ENCODE measurements at regions not wholly inside any gene's neighbourhood (a gene's known extent, or its start where the extent isn't known, plus 50 kb on each side); places are given as distances from the start of the nearest gene placed in this dataset.
"Not testable (repeated sequence)": the region's sequence is repeated elsewhere in the genome, so short reads cannot be mapped to it uniquely, and the experiment has no call there.

DNA sequence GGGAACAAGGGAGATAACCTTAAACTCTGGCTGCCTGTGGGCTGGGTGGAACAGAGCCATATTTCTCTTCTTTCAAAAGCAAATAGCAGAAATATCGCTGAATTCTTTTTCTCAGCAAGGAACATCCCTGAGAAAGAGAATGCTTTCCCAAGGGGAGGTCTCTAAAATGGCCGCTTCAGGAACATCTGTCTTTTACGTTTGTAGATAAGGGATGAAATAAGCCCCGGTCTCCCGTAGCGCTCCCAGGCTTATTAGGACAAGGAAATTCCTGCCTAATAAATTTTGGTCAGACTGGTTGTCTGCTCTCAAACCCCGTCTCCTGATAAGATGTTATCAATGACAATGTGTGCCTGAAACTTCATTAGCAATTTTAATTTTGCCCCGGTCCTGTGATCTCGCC lies 340.6 kb upstream of the IGFBP3 start:
- DNase-seq, result not testable (repeated sequence)

- no peak for DNase-seq
Measured at GRCh38 chr7:46259947-46260346, 338.9 kb upstream of the IGFBP3 start.

DNA sequence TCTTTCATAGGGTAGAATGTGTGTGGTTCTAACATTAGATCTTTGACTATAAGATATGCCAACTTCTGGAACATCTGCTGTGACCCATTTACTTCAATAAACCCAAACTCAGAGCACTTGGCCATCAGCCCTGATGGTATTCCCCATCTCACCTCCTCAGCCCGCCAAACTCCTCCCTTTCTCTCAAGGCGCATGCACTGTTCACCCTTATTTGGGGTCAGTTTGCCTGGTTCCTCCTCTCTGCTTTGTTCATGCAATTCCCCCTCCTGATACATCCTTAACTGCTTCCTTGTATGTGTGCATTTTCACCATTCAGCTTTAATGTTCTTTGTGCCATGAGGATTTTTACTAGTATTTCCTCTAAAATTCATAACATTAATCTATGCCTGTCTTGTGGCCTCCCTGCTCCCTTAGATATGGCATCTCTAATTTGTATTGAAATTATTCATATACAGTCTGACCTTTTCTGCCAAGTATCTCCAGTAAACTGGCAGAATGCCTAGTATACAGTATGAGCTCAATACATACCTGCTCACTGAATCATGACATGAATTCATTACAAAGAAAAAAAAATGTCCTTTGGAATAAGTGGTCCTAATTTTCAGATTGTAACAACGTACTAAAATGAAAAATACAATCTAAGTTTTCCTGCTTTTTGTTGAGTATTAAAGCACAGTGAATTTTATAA lies 336.8 kb upstream of the IGFBP3 start:
- no peak for DNase-seq

DNA sequence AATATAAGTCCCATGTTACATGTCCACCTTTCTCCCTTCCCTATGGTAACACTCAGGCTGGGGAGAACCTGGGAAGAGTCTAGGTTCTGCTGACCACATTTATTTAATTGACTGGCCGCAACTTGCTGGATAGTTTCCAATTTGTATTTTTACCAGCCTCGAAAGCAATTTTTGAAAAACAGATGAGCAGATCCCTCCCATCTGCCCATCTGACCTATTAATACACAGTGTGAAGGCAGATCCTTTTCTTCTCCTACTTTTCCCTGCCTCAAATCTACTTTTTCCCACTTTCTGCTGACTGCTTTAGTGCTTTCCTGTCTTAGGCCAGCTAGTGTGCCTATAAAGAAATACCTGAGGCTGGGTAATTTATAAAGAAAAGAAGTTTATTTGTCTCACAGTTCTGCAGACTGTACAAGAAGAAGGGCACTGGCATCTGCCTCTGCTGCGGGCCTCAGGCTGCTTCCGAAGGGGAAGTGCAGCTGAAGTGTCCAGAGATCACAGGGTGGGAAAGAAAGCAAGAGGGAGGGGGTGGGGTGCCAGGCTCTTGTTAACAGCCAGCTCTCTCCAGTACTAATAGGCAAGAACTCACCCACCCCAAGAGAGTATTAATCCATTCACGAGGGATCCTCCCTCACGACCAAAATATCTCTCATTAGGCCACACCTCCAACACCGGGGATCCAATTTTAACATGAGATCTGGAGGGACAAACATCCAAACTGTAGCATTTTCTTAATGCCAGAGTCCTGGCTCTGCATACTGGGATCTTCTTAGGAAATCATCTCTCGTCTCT lies 336.0 kb upstream of the IGFBP3 start:
- DNase-seq, result no peak

DNA sequence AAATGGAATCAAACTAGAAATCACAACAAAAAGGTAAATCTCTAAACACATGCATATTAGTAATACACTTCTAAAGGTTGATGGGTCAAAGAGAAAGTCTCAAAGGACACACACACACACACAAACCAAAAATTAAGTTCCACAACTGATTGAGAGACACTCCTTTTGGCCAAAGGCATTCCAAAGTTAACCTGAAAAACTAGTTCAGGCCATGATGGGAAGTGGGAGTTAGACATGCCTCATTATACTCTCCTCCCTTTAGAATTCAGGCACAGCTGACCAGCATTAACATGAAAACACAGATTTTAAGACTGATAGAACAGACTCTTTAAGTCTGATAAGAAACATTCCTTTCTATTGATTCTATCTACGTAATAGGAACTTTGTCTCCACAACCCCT lies 332.4 kb upstream of the IGFBP3 start:
- DNase-seq, result no peak

GRCh38 chr7:46247664-46248063 lies 326.6 kb upstream of the IGFBP3 start:
- DNase-seq, result no peak

DNA sequence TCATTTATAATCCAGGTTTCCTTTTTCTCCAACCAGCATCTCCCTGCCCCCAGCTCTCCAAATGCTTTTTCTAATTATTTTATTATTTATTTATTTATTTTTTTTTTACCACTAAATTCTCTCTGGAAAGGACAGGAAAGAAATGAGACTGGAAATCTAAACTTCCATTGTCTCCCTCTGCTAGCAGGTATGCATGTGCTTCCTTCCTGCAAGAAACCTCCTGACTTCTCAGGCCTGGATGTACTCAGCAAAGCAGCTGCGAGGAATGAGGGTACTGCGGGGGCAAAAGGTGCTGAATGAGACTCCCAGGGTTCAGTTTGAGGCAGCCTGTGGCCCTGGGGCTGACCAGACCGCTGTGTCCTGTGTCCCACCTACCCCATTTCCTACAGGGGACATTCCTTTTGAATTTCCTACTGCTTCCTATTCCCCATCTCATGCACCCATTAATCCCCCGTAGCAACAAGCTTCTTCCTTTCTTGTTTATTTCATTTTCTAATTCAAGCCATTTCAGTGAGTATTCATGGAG lies 324.6 kb upstream of the IGFBP3 start:
- no peak for DNase-seq

DNA sequence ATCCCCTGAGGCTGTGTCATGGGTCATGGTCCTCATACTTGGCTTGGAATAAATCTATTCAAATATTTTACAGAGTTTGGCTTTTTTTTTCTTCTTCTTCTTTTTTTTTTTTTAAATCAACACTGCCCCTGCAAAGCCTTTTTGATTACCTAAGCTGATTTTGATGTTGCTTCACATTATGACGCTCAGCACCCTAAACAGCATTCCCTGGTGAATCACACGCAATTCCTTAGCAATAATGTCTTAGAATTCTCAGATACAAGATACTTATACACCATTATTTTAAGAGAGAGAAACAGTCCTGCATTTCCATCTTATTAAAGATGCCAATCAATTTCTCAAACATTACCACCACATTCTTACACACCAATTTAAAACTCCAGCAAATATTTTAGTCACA lies 323.7 kb upstream of the IGFBP3 start:
- no peak for DNase-seq

DNA sequence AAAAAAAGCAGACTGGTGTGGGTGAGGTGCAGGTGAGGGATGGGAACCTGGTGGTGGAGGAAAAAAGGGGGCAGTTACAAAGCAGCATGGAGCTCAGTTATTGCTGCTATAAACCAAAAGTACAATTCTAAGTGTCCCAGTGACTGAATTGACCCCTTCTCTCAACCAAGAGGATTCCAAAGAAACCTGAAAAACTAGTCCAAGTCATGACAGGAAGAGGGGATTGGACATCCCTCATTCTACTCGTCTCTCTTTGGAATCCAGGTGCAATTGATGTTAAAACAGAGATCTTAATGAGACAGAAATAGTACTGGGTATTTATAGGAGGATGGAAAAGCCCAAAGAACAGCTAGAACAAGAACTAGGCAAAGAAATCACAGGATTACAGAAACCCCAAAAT lies 322.3 kb upstream of the IGFBP3 start:
- DNase-seq, result no peak

DNA sequence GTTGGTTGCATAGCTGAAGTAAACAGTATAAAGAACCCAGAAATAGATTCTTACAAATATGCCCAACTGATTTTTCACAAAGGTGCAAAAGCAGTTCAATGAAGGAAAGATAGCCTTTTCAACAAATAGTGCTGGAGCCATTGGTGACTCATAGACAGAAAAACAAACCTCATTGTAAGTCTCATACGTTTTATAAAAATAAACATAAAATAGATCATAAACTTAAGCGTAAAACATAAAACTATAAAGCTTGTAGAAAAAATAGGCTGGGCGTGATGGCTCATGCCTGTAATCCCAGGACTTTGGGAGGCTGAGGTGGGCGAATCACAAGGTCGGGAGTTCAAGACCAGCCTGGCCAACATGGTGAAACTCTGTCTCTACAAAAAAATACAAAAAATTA lies 318.8 kb upstream of the IGFBP3 start:
- no peak for DNase-seq

DNA sequence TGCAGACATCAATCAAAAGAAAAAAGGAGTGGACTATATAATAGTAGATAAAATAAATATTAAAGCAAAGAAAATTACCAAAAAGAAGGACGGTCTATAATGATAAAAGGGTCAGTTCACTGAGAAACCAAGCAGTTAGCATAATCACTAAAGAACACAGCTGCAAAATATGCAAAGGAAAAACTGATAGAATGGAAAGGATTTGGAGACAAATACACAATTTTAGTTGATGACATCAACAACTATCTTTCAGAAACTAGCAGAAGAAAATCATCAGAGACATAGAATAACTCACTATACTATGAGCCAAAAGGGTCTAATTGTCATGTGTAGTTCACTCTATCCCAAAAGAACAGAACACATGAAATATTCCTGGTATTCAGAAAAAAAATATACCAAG lies 316.4 kb upstream of the IGFBP3 start:
- DNase-seq, result no peak

GRCh38 chr7:46233585-46234329 lies 312.7 kb upstream of the IGFBP3 start:
- DNase-seq, result no peak

GRCh38 chr7:46230990-46231305 lies 309.9 kb upstream of the IGFBP3 start:
- no peak for DNase-seq

- DNase-seq, result no peak
Measured at GRCh38 chr7:46230298-46230989, 309.4 kb upstream of the IGFBP3 start.

GRCh38 chr7:46229409-46229808 lies 308.3 kb upstream of the IGFBP3 start:
- DNase-seq, result no peak

DNA sequence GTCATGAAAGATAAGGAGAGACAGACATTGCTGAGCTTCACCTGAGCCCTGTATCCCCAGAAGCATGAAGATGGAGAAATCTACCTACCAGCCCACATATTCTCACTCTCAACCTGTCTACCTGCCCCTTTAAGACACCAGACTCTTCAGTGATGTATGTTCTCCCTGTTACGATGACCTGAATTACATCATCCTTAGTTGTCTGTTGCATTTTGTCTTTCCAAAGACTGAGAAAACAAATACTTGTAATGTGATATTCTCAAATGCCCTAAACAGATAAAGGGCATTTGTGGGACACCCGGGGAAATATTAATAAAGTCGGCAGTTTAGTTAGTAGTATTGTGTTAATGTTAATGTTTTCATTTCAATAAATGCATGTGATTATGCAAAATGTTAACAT lies 305.8 kb upstream of the IGFBP3 start:
- DNase-seq, result no peak

- no peak for DNase-seq
Measured at GRCh38 chr7:46224363-46224762, 303.3 kb upstream of the IGFBP3 start.

- no peak for DNase-seq
Measured at GRCh38 chr7:46220066-46220630, 299.1 kb upstream of the IGFBP3 start.

DNA sequence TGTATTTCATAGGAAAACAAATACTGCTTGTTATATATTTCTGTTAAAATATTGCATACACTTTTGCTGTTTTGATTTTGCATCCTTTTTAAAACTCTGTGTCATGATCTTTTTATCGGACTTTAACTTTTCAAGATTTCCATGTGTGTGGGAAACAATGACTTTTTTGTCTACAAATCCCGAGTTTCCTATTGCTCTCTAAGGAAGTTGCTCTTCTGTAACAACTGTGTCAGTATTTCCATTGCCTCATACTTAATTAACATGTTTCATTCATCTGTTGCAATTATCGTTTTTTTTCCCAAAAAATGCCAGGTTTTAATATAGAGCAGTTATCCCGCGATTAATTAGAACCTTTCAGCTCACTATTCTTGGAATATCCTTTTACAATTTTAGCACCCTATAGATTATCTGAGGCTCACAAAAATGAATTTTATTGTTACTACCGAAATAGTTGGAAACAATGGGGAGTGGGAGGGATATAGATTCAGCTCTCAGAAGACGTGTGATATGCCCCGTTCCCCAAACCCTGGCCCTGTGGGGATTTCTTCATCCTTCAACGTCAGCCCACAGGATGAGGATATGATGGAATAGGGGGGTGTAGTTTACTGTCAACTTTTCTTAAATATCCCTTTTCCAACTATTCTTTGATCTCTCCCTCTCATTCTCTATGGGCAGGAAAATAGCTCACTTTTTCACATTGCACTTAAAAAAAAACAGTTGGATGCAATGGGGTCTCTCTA lies 297.6 kb upstream of the IGFBP3 start:
- no peak for DNase-seq

DNA sequence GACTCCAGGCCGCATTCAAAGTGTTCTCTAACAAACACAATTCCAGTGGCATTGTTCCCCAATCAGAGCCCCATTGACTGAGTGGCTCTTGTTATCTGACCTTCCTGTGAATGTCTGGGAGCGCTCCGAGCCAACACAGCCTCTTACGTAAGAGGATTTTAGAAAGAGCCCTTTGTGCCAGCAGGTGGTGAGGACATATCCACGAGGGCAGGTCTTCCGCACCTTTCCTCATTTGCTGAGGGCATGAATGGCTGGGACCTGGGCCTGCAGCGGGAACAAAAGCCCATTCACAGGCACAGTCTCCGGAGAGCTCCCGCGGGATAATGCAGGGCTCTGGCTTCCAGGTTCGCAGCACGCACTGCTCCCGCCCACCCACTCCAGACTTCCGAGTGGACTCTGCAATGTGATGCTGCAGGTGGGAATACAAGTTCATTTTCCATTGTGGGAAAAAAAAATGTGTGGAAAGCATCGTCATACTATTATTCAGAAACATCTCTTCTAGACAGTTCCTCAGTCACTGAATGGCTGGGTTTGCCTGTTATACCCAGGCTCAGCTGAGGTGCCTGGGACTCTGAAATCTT lies 295.0 kb upstream of the IGFBP3 start:
- no peak for DNase-seq

GRCh38 chr7:46214526-46214925 lies 293.5 kb upstream of the IGFBP3 start:
- DNase-seq, result no peak

- DNase-seq, result no peak
Measured at GRCh38 chr7:46213154-46213537, 292.1 kb upstream of the IGFBP3 start.

All from NCI-H1417 treated with DMSO at 0.1 percent for 48 hours (cell line).